ENCODE measurements at regions not wholly inside any gene's neighbourhood (a gene's known extent, or its start where the extent isn't known, plus 50 kb on each side); places are given as distances from the start of the nearest gene placed in this dataset.

DNA sequence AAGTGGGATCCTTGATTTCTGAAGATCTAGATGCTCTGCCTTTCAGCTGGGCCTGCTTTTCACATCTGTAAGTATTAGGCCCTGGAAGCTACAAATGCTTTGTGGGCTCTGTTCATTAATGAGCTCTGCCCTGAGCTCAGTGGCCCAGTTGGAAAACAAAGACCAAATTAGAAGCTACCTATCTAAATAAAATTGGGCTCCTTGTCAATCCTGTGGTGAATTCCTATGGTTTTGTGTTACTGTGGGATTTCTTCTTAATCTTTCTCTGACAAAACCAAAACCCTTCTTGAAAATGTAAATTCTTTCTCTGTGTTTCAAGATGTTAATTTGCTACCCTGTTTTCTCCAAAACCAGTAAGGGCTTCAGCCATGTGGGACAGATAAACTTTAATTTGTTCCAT, 219.0 kb upstream of the HS6ST1 start:
- no peak for DNase-seq

DNA sequence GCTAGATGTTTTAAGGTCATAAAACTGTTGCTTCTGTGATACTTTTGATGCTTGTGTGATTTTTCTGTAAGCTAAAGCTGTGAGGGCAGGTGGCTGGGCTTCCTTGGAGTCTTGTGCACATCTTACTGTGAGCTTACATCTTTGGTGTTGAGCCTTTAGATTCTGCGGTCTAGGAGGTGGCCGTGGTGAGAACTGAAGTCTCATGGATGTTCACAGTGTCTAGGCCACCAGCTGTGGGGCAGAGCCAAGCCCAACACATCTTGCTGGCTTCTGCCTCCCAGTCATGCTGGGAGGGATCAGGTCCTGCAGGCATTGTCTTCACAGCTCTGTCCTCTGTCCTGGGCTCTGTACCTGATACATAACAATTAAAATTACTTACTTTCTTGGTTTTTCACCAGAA, 219.7 kb upstream of the HS6ST1 start:
- no peak for DNase-seq

DNA sequence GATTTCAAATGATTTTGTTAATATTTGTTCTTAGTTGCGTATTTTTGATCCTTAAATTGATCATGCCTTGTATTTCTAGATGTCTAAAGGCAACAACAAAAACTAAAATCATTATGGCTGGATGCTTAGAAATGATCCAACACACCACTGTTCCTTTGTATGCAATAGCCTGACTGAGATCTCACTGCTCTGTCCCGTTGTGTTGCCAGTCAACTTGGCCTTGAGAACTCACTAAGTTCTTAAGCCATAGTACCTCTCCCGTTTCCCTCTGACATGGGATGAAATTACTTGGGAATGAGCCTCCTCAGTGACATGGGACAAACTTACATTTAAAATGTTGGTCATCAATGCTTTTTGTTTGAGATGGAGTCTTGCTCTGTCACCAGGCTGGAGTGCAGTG, 222.0 kb upstream of the HS6ST1 start:
- no peak for DNase-seq

DNA sequence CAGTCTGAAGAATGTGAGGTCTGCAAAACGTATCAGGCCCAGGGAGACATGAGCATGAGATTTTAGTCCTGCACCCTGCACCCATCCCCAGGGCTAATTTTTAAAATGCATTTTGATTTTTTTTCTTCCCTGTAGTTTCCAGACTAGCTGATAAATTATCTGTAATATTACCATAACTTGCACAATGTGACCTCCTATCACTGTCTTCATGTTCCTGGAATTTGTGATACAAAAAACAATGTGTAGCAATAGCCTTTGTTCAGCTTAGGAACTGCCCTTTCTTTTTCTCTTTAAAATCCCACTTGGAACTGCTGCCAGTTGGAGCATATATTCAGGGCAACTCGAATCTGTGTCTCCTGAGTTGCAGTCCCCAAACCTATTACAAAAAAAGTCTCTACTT, 222.8 kb upstream of the HS6ST1 start:
- DNase-seq, result no peak

DNA sequence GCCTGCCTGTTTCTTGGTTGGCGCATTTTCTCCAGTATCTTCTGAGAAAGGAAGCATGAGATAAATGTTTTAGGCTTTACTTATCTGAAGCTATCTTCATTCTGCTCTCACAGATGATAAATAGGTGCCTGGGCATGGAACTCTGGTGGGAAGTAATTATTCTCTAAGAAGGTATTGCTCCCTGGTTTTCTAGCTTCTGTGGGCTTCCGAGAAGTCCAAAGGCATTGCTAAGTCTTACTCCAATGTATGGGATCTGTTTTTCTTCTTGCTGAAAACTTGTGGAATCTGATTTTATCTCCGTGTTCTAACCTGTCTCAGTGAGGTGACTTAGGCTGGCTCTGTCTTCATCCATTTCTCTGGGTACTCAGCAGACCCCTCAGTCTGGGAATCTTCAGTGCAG, 224.4 kb upstream of the HS6ST1 start:
- no peak for DNase-seq

DNA sequence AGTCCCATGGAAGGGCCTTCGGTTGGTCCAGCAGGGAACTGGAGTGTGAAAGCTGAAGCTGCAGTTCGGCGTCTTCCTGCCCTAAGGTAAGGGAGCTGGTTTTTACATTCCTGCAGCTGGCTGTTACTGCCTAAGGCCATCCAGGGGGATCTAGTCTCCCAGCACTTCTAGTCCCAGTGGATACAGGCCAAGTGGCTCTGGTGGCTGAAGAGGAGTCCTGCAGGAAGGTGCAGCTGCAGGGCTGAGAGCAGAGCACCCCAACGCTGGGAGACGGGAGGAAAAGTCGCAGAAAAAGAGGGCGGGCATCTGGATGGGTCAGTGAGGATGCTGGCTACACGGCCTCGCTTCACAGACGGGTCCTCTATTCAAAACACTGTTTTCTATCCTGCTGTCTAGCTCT, 225.0 kb upstream of the HS6ST1 start:
- no peak for DNase-seq

DNA sequence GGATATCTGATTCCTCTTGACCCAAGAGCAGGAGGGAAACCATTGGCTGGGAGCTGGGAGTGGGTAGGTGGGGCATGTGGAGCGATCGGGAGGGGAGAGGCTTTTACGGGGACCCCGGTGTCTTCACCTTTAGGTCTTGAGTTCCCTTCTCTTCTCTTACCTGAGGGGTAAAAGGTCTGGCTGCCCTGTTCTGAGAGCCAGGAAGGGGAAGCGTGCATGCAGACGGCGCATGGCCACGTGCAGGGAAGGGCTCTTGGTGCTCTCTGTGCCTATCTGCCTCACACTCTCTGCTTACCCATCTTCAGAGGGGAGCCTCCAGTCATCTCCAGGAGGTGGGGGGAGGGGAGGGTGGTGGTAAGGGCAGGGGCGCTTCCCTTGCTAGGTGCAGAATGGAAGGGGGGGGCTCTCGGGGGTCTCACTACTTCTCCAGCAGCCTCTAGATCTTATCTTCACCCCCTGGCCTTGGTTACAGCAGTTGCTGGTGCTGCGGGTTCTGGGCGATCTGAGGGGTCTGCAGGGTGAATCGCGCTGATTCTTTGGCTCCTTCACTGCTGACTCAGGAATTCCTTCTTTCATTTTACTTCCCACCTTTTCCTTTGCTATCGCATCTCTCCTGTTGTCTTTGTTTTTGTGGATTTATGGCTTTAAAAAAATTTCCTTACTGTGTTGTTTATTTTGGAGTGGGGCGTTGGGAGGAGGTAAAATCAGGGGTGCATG, 225.8 kb upstream of the HS6ST1 start:
- DNase-seq, result no peak

DNA sequence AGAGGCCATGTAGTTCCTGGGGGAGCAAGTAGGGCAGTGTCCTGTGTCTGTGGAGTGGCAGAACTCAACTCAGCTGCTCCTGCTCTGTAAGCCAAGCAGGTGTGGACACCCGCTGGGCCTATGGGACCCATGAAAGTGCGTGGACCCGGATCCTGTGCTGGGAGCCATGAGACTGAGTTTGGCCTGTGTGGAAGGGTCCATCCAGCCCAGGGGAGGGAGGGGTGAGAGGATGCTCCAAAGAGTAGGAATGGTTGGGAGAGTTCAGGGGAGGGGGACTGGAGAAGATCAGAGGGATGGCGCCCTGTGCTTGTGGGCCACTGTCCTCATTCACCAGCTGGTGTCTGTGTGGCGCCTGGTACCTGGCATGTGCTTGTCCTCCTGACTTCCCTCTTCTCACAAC, 226.4 kb upstream of the HS6ST1 start:
- DNase-seq, result no peak

DNA sequence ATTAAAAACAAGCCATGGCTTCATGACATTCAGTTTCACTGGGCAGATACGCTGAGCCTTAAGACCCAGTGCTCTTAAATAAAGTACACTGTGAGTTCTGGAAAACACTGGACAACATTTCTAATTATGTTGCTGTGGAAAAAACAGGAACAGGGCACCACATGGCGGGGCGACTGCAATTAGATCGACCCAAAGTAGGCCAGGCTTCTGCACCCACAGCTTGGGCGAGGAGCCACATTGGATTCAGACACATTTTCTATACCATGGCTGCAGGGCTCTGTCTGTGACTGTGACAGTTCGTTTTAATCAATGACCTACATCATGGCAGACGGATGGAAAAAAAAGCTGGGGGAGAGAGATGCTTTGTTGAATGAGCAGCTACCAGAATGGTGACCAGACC, 227.2 kb upstream of the HS6ST1 start:
- no peak for DNase-seq

DNA sequence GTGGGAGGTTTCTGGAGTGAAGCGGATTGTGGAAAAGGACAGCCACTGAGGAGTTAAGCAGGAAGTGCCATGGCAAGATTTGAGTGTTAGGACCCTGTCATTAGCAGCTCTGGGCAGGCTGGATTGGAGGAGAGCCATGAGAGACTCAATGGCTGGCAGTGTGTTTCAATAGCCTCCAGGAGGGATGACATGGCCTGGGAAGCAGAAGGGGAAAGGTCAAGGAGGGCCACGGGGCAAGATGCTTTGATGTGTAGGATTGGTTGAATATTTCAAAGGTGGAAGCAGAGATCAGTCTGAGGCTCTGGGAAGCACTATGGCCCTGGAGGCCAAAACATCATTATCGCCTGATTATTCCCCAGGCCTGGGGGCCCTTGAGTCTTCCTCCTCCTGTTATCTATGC, 229.0 kb upstream of the HS6ST1 start:
- DNase-seq, result no peak

DNA sequence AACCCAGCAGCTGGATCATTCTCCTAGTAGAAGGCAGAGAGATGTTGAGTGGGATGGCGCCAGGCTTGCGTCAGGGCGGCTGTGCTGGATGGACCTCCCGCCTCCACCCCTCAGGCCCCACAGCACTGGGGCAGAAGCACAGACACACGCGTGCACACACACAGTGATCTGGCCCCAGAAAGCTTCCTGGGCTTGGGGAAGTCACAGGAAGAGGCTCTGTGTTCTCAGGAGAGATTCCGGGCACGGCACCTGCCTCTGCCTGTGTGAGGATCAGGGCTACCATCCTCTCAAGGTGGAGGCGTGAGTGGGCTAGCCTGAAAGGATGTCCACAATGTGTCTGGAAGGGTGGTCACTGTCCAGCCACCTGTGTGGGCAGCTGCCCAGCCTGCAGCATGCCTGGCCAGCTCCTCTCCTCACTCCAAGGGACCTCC, 229.8 kb upstream of the HS6ST1 start:
- DNase-seq, result no peak

DNA sequence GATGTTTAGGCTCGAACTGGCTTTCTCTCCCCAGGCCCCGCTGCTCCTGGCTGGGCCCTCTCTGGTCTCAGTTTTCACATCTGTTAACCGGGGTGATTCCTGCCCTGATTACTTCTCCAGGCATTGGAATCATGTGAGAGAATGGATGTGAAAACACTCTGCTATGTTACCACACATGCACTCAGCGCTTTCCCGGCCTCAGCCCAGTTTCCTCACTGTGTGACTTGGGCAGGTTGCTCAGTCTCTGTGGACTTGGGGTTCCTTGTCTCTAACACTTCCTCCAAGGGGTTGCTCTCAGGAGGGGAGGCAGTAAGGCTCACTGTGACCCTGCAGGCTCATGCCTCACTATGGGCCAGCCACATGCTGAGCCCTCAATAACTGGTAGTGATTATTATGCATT, 230.4 kb upstream of the HS6ST1 start:
- no peak for DNase-seq

DNA sequence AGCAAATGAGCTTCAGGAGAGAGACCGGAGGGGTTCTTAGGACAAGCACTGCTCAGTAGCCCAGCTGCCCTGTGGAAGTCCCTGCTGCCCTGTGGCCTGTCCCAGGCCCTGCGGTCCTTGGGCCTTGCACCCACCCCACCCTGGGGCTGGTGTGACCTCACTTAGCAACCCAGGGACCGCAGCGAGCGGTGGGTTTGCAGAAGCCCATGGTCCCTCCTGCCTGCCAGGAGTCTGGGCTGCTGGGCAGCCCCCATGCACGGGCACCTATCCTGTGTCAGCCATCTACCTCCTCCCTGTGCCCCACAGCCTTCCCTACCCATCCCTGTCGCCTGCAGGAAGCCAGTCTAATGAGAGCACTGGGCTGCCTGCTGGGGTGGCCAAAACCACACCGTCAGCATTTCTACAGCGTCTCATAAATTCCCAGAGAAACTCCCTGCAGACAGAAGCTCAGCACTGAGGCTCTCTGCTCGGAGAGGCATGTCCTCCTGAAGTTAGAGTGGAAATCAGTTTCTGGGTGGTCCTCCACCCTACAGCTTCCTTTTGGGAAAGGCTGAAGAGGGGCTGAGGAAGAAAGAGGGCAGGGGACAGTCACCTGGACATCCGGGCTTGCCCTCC, 231.1 kb upstream of the HS6ST1 start:
- no peak for DNase-seq

DNA sequence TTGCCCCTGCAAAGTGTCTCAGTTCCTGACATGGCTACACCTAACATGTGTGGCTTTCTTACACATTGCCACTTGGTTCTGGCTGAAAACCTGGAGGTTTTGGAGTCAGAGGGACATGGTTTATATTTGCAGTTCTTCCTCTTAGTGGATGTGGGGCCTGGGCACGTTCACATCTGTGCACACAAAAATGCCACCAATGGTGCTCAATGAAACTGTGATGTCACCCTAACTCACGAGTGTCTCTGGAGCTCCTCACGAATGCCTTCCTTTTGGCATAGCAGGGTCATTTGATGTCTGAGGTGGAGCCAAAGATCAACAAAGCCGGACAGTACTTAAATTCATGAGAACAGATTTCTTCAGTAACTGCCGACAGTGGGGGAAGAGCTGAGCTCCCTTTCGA, 231.7 kb upstream of the HS6ST1 start:
- DNase-seq, result no peak

DNA sequence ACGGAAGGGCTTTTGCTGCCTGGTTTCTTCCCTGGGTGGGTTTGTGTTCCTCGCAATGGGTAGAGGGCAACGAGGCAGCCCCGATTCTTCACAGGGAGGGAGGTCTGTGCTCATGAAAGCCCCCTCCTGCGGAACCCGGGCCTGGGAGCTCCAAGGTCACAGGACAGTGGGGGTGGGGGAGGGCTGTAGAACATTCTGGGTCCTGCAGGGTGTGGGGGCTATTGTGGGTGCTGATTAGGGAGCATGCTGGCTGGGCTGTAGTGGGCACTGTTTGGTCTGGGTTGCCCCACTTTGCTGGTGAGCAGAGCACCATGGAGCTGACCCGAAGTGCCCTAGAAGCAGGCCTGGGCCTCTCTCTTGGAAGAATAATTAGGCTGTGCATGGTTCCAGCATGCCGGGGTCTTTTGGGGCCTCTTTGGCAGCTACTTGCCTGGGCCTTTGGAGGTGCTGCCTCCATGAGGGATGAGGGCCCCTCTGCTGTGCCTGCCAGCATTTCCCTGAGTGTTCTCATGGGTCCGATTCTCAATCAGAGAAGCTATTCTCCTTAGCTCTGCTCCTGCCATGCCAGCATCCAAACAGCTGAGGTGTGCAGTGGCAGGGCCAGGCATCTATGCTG, 232.2 kb upstream of the HS6ST1 start:
- DNase-seq, result no peak

DNA sequence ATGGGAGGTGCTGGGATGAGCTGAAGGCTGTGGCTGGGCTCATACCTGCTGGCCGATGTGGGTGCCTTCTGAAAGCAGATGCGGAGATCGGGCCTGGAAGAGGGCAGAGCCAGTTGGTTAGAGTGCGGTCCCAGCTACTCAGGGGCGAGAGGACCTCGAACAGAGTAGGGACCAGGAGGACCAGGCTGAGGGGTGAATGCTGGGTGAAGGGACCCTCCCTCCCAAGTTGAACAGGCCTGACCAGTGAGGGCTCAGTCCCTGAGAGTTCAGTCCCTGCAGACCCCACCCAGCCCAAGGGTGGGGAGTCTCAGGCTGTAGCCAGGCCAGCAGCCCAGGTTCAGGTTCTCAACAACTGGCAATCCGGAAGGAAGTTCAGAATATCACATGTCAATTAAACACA, 232.8 kb upstream of the HS6ST1 start:
- DNase-seq, result no peak

DNA sequence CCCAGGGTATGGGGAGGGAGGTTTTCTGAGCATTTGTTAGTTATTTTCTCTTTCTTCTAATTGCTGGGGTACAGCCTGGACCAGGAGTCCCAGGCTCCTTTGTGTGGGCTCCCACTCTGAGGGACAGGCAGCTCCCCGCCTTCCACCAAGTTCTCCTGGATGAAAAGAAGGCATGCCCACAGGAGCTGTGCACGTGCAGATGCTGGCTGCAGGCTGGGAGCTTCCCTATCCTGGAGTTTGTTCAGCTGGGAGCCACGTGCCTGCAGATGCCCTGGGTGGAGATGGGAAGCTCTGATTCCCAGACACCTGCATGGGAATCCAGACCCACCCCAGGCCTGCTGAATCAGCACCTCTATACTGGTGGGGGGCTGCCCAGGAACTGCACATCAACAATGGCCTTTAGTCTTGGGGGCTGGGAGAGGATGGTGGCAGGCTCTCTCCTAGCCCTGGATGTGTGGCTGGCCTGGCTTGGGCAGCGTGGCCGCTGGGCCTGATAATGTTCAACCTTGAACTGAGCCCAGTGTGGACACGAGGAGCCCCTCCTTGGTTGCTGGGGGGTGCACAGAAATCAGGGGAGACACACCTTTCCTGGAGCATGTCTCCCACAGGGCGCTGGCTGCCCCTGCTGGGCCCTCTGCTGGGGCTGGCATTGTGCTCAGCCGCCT, 233.6 kb upstream of the HS6ST1 start:
- no peak for DNase-seq

DNA sequence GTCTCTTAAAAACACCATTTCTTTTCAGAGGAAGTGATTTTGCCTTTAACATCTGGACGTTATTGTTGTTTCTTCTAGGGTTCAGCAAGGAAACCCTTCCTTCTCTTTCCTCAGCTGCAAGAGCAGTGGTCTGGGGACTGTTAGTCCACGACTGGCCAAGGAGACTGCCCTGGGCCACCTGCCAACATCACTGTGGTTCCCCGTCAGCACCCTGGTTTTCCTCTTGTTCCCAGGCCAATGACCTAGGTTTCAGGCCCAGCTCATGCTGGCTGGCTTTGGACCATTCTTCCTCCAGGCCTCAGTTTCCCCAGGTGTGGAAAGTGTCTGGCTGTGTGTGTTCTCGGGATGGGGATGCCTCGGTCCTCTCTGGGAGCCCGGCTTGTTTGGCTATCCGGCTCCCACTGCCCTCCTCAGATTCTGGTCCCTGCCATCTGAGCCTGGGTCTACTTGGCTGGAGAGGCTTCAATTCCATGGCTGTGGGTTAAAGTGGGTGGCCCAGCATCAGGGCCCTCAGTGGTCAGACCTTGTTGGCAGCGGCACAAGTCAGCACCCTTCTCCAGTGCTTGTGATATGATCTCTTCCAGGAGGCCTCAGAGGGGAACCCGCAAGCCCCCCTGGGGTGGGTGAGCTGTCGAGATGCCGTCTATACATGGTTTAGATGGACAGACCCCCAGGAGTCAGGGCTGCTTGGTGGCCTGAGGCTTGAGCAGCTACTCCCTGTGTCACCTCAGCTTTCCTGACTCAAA, 234.3 kb upstream of the HS6ST1 start:
- no peak for DNase-seq

DNA sequence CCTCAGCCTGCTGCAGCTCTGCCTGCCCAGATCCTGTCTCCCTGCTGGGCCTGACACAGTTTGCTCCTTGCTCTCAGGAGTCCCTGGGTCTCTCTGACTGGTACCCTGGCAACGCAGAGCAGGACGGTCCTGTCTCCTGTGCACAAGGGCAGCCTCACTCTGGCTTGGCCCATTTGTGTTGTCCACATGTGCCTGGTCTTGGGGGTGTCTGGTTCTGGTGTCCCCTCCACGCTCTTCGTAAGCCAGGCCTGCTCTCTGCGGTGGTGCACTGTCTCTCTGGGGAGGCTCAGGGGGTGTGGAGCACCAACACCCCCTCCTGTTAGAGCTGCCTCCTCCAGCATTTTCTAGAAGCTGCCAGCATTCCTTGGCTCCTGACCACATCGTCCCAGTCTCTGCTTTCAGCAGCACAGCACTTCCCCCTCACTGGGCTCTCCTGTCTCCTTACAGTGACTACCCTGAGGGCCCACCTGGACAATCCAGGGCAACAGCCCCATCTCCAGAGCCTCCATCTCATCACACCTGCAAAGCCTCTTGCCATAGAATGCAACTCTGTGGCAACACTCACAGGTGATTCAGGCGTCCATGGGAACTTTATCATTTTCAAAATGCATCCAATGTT, 235.6 kb upstream of the HS6ST1 start:
- no peak for DNase-seq

DNA sequence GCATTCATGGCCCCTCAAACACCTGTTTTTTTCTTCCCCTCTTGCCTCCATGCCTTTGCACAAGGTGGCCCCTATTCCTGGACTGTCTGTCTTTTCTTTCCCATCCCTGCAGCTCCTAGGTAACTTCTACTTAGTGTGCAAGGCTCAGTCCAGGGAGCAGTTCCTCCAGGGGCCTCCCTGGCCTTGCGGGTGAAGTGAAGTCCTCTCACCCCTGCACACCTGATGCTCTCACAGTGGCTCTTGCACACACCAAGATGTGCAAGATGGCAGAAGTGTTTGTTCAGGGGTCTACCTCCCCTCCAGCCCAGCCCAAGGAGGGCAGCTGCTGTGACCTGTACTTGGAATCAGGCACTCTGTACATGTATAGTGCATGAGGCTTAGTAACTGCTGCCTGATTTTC, 236.8 kb upstream of the HS6ST1 start:
- DNase-seq, result no peak

DNA sequence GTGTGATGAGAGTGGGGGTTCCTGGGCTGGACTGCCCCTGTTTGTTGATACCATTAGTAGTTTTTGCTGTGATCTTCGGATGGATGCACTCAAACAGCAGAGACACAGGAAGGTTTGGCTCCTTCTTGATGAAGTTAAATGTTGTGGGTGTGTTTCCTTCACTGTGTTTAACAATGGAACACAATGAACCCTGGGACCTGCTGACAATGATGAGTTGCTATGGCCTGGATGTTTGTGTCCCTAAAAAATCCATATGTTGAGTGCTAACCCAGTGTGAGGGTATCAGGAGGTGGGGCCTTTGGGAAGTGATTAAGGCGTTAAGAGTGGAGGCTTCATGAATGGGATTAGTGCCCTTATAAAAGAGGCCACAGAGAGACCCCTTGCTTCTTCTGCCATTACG, 237.4 kb upstream of the HS6ST1 start:
- DNase-seq, result no peak

DNA sequence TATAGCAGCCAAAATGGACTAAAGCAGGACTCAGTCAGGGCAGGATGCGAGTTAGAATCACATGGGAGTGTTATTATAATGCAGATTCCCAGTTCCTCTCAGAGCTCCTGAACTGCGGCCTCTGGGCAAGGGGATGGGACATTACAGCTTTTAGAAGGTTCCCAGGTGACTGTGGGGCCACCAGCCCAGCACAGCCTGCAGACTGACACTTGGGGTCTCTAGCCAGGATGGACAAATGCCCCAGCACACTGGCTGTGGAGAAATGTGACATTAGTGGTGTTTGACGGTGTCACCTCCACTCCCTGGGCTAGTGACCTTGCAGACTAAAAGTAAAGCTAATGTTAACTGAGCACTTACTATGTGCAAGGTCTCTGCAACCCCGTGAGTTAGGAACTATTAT, 238.0 kb upstream of the HS6ST1 start:
- no peak for DNase-seq

DNA sequence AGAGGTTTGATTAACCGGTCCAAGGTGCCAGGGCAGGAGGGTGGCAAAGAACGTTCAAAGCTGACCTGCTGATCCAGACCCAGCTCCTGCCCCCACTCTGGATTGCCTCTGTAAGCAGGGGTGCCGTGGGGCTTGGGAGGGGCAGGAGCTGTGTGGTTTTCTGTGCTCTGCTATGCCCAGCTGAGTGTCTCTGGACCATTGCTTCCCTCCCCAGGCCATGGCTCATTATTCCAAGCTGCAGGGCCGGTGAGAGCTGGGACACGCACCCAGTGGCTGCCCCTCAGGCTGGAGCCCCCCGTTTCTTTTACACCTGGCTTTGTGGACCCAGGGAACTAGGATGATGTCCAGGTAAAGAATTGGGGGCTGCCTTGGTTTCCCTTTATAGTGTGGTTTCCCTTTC, 238.4 kb upstream of the HS6ST1 start:
- no peak for DNase-seq

All from activated gamma-delta T cell (primary cell).